ENCODE measurements at regions not wholly inside any gene's neighbourhood (a gene's known extent, or its start where the extent isn't known, plus 50 kb on each side); places are given as distances from the start of the nearest gene placed in this dataset.
"Not testable (repeated sequence)": the region's sequence is repeated elsewhere in the genome, so short reads cannot be mapped to it uniquely, and the experiment has no call there.

DNA sequence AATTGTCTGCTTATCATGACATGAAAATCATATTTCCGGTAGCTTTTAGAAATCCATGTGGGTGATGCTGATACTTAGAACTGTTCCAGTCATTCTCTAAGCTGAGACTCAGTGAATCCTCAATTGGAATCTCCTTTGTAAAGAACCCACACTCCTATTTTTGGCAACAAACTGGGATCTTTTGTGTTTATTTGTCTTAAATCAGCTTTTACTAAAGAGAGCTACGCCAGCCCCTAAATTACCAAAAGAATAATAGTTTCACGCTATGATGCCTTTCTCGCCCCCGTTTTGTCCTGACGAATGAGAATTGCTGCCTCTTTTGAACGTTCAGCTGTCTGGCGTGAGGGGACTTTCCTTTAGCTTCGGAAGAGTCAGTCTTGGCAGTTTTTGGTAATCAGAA, 195.9 kb downstream of the SHOX start:
- TF ChIP-seq EZH2phosphoT487 (IDR thresholded peaks at IDR 0.05; ENCODE audit: borderline replicate concordance, low read length), result no peak
- no peak for TF ChIP-seq EZH2 (IDR thresholded peaks at IDR 0.05; ENCODE audit: low read length, unreplicated experiment)
- TF ChIP-seq, protein P1, sequence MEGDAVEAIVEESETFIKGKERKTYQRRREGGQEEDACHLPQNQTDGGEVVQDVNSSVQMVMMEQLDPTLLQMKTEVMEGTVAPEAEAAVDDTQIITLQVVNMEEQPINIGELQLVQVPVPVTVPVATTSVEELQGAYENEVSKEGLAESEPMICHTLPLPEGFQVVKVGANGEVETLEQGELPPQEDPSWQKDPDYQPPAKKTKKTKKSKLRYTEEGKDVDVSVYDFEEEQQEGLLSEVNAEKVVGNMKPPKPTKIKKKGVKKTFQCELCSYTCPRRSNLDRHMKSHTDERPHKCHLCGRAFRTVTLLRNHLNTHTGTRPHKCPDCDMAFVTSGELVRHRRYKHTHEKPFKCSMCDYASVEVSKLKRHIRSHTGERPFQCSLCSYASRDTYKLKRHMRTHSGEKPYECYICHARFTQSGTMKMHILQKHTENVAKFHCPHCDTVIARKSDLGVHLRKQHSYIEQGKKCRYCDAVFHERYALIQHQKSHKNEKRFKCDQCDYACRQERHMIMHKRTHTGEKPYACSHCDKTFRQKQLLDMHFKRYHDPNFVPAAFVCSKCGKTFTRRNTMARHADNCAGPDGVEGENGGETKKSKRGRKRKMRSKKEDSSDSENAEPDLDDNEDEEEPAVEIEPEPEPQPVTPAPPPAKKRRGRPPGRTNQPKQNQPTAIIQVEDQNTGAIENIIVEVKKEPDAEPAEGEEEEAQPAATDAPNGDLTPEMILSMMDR (conservative IDR thresholded peaks at IDR 0.05; ENCODE audit: low read depth, low read length), result no peak
- POLR2A ChIA-PET (ENCODE audit: unreplicated experiment), result no interaction called here
- no peak overlapping the region for H3K9ac ChIP-seq (ENCODE audit: low read length)
- CTCF ChIA-PET, result no interaction called here
- H4K20me1 ChIP-seq (ENCODE audit: low read length), result no peaks in the 10 kb centered on the region
- H3K27me3 ChIP-seq (ENCODE audit: low read length), result no peaks in the 10 kb centered on the region
- H3K9me3 ChIP-seq (ENCODE audit: low read length), result no peaks in the 10 kb centered on the region
- ATAC-seq, result no peak
- no peaks in the 10 kb centered on the region for H3K4me1 ChIP-seq (ENCODE audit: insufficient read depth, low read length)
- intact Hi-C loops (cut with micrococcal nuclease), result no loop called here
- no peaks in the 10 kb centered on the region for H3K79me2 ChIP-seq (ENCODE audit: low read length)
- no peaks in the 10 kb centered on the region for H3K36me3 ChIP-seq (ENCODE audit: low read depth, low read length)
- H3K27ac ChIP-seq (ENCODE audit: low read length), result no peak overlapping the region
- no peak overlapping the region for H3K4me3 ChIP-seq (ENCODE audit: low read length)
- no peak overlapping the region for H3K4me2 ChIP-seq (ENCODE audit: low read length)
- BruUV-seq (replicated peaks), result no TSS peak
- DNase-seq, result no peak
- no peak overlapping the region for H2AFZ ChIP-seq (ENCODE audit: low read length)
- H3F3A ChIP-seq (ENCODE audit: low read length, unreplicated experiment), result no peaks in the 10 kb centered on the region
- H3K9me2 ChIP-seq (replicated peaks; ENCODE audit: low read length), result no peaks in the 10 kb centered on the region

DNA sequence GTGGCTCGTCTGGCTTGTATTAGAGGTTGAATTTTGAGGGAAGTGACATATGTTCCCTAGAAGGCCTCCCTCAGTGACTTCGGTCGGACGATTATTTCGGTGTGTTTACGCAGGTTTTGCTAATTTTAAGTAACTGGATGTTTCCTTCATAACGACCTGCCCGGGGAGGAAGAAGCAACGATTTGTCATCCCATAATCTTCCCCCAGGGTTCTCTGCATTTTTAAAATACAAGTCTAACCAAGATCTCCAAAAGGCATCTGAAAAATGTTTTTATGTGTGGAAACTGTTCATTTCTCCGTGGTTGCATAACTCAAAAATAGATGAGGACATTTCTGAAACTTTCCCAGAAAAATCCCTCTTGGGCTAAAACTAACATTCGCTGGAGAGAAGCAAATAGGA, 195.4 kb downstream of the SHOX start:
- intact Hi-C loops (cut with micrococcal nuclease), result no loop called here
- CTCF ChIA-PET, result no interaction called here
- BruUV-seq (replicated peaks), result no TSS peak
- no peaks in the 10 kb centered on the region for H3K79me2 ChIP-seq (ENCODE audit: low read length)
- H3K4me2 ChIP-seq (ENCODE audit: low read length), result no peak overlapping the region
- H3K9ac ChIP-seq (ENCODE audit: low read length), result no peak overlapping the region
- H3K4me1 ChIP-seq (ENCODE audit: insufficient read depth, low read length), result no peaks in the 10 kb centered on the region
- DNase-seq (no peak), ATAC-seq (no peak)
- TF ChIP-seq EZH2phosphoT487 (IDR thresholded peaks at IDR 0.05; ENCODE audit: borderline replicate concordance, low read length) (no peak), EZH2 (IDR thresholded peaks at IDR 0.05; ENCODE audit: low read length, unreplicated experiment) (no peak)
- TF ChIP-seq, protein P1 (conservative IDR thresholded peaks at IDR 0.05; ENCODE audit: low read depth, low read length), result no peak
- no peaks in the 10 kb centered on the region for H4K20me1 ChIP-seq (ENCODE audit: low read length)
- no peaks in the 10 kb centered on the region for H3K27me3 ChIP-seq (ENCODE audit: low read length)
- no peak overlapping the region for H2AFZ ChIP-seq (ENCODE audit: low read length)
- H3K36me3 ChIP-seq (ENCODE audit: low read depth, low read length), result no peaks in the 10 kb centered on the region
- H3K4me3 ChIP-seq (ENCODE audit: low read length), result no peak overlapping the region
- POLR2A ChIA-PET (ENCODE audit: unreplicated experiment), result no interaction called here
- no peaks in the 10 kb centered on the region for H3K9me2 ChIP-seq (replicated peaks; ENCODE audit: low read length)
- H3K9me3 ChIP-seq (ENCODE audit: low read length), result no peaks in the 10 kb centered on the region
- H3K27ac ChIP-seq (ENCODE audit: low read length), result no peak overlapping the region
- H3F3A ChIP-seq (ENCODE audit: low read length, unreplicated experiment), result no peaks in the 10 kb centered on the region

DNA sequence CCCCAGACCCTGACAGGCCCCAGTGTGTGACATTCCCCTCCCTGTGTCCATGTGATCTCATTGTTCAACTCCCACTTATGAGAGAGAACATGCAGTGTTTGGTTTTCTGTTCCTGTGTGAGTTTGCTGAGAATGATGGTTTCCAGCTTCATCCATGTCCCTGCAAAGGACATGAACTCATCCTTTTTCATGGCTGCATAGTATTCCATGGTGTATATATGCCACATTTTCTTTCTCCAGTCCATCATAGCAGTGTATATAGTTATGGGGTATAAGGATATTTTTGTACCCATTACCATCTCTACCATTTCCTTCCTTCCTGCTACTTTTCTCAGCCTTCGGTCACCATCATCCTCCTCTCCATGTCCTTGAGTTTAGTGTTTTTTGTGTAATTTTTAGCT, 192.5 kb downstream of the SHOX start:
- H3K4me2 ChIP-seq (ENCODE audit: low read length), result not testable (repeated sequence)

More for the DNA sequence above, 192.5 kb downstream of the SHOX start:
- H3K4me1 ChIP-seq (ENCODE audit: insufficient read depth, low read length); intact Hi-C loops (cut with micrococcal nuclease); H3K4me3 ChIP-seq (ENCODE audit: low read length); H3K79me2 ChIP-seq (ENCODE audit: low read length); DNase-seq; H3K9me3 ChIP-seq (ENCODE audit: low read length); H3K9me2 ChIP-seq (replicated peaks; ENCODE audit: low read length); H3K9ac ChIP-seq (ENCODE audit: low read length); H4K20me1 ChIP-seq (ENCODE audit: low read length); H2AFZ ChIP-seq (ENCODE audit: low read length); CTCF ChIA-PET; ATAC-seq; H3K27ac ChIP-seq (ENCODE audit: low read length); BruUV-seq (replicated peaks); H3F3A ChIP-seq (ENCODE audit: low read length, unreplicated experiment); POLR2A ChIA-PET (ENCODE audit: unreplicated experiment); H3K36me3 ChIP-seq (ENCODE audit: low read depth, low read length); H3K27me3 ChIP-seq (ENCODE audit: low read length): not testable (repeated sequence)

All from PC-3 (cell line).